WTC11 (cell line): ENCODE measurements at regions not wholly inside any gene's neighbourhood (a gene's known extent, or its start where the extent isn't known, plus 50 kb on each side); places are given as distances from the start of the nearest gene placed in this dataset.

Experiments
- CTCF ChIP-seq: fragments of 200-600 bp; IDR thresholded peaks from 2 replicates; pipeline ENCODE4 v1.8.0; 2022; ENCODE audit warnings: antibody characterized with exemption
- NR2C2 ChIP-seq: sonication (generic); formaldehyde crosslinking; IDR thresholded peaks from 2 replicates; pipeline ENCODE4 v1.8.0; 2022; ENCODE audit warnings: mild to moderate bottlenecking, missing genetic modification reagents
- TF ChIP-seq, protein P1 (sequence below): sonication (generic); formaldehyde crosslinking; IDR thresholded peaks from 2 replicates; pipeline ENCODE4 v1.8.1; 2023; ENCODE audit warnings: mild to moderate bottlenecking, missing genetic modification reagents, moderate library complexity

- no peak for TF ChIP-seq CTCF
- no peak for TF ChIP-seq NR2C2 (CRISPR knock-in tag)
- TF ChIP-seq, protein P1, sequence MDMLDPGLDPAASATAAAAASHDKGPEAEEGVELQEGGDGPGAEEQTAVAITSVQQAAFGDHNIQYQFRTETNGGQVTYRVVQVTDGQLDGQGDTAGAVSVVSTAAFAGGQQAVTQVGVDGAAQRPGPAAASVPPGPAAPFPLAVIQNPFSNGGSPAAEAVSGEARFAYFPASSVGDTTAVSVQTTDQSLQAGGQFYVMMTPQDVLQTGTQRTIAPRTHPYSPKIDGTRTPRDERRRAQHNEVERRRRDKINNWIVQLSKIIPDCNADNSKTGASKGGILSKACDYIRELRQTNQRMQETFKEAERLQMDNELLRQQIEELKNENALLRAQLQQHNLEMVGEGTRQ (CRISPR knock-in tag): no peak
Measured at GRCh38 chr3:115475178-115476041, 147.9 kb upstream of the GAP43 start.
